Heart left ventricle (tissue), 16 donors: ENCODE measurements at regions not wholly inside any gene's neighbourhood (a gene's known extent, or its start where the extent isn't known, plus 50 kb on each side); places are given as distances from the start of the nearest gene placed in this dataset.

Experiments used
- ATAC-seq, 4 donors: fragments of 200-7000 bp; cut with Tn5 transposase; one replicate each; pipeline ENCODE4 v1.9.1; 2020 to 2022; ENCODE audit warnings: moderate library complexity in 4 of 4, mild to moderate bottlenecking in 3 of 4, moderate number of reproducible peaks in 1 of 4
- DNase-seq, 5 donors: peaks; one replicate each; pipeline ENCODE4 v3.0.0-alpha.2; 2020
- H3K27ac ChIP-seq, 12 donors: fragments of 200-600 bp; sonication (generic) in 4 of 12; one replicate each; pipeline versions ENCODE4 v1.5.0 to v1.8.0; 2016 to 2022; ENCODE audit warnings: mild to moderate bottlenecking in 2 of 12
- H3K27me3 ChIP-seq, 9 donors: fragments of 200-600 bp; sonication (generic) in 2 of 9; one replicate each; pipeline versions ENCODE4 v1.5.1 to v1.8.0; 2016 to 2022; ENCODE audit warnings: mild to moderate bottlenecking in 3 of 9
- H3K36me3 ChIP-seq, 9 donors: fragments of 200-600 bp; sonication (generic) in 2 of 9; one replicate each; pipeline versions ENCODE4 v1.5.0 to v1.8.0; 2018 to 2022; ENCODE audit warnings: mild to moderate bottlenecking in 2 of 9
- H3K4me1 ChIP-seq, 12 donors: fragments of 200-600 bp; sonication (generic) in 4 of 12; one replicate each; pipeline versions ENCODE4 v1.5.0 to v1.8.0; 2016 to 2022; ENCODE audit warnings: mild to moderate bottlenecking in 3 of 12
- H3K4me3 ChIP-seq, 12 donors: fragments of 200-600 bp; sonication (generic) in 4 of 12; one replicate each; pipeline versions ENCODE4 v1.5.0 to v1.8.0; 2017 to 2022; ENCODE audit warnings: mild to moderate bottlenecking in 9 of 12, moderate library complexity in 4 of 12
- H3K9me3 ChIP-seq, 12 donors: fragments of 200-600 bp; sonication (generic) in 4 of 12; one replicate each; pipeline versions ENCODE4 v1.5.0 to v1.8.0; 2016 to 2022; ENCODE audit warnings: mild to moderate bottlenecking in 1 of 12
- POLR2A ChIP-seq, 2 donors: fragments of 450-650 bp; IDR thresholded peaks; one replicate each; pipeline ENCODE4 v1.6.1; 2017; ENCODE audit warnings: antibody characterized with exemption in 2 of 2, mild to moderate bottlenecking in 2 of 2, moderate library complexity in 2 of 2
- WGBS, 4 donors: extraction: QIAGEN DNeasy Blood & Tissue Kit in 2 of 4; methylation state at CpG; one replicate each; pipeline versions ENCODE4 v1.1.5 to v1.1.7; 2013 to 2018; 5-methylcytosine and 5-hydroxymethylcytosine counted together
- intact Hi-C, 10 donors: fragments of 100-400 bp; cut with DNase I; formaldehyde crosslinking; loops; one replicate each; pipeline versions ENCODE4 v1.11.1 to v1.14.2; 2022
- TF ChIP-seq, protein P1 (sequence below), 12 donors: fragments of 200-600 bp; sonication (generic) in 4 of 12; IDR thresholded peaks; one replicate each; pipeline versions ENCODE4 v1.5.0 to v1.8.0; 2018 to 2022; ENCODE audit warnings: antibody characterized with exemption in 12 of 12, mild to moderate bottlenecking in 5 of 12
- donor health status: ischemic (EF 13 %, LVEDD 7.1; RV severe dilation, severe dysfunction).
- donor health status: healthy with polysubstance abuse.
- donor health status: DM: no; HTN: yes; CAD: no.
- donor health status: DM: no; HTN: no; CAD: no.
- donor health status: ischemic (EF 25% LVEDD 6.9; RV normal size, moderate dysfunction).
- donor health status: ischemic (EF 25% LVEDD 5.7; RV mildly dilated, moderate dysfunction).
- donor health status: healthy.
- donor health status: DM: yes; HTN: yes; CAD: no.
- donor health status: ischemic (EF 35%, LVEDD 5.7; RV mildly dilated, moderate dysfunction).
- donor health status: nonischemic (EF 11% LVEDD 7.7; RV severe dilation, severe dysfunction).
- donor health status: DM: yes; HTN: yes; CAD: no.
- donor health status: PGD.
- donor health status: ischemic (EF 29% LVEDD 5.4; RV normal size, mild dysfunction).
- donor health status: nonischemic (EF 23%, LVEDD 6.1; RV moderate dilation, normal function).

DNA sequence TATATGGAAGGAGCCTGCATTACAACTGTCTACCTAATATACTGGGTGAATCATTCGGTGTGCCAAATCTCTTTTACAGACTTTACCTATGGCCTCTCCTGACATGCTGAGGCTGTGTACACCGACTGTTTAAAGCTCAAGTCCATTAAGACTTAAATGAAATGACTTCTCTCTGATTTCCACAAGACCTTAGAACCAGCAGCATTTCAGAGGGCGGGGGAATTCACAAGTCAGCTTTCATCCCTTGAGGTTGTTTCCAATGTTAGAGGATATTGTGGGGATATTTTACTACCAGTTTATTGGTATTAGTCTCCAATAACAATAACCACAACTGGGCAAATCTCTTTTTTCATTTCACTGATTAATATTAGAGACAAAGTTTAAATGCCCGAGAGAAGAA is 87.1 kb upstream of the IKZF1 start:
- H3K4me1 ChIP-seq, result peaks cover 0 to 61% (median 0%) of the 10 kb centered on the region in 12 donors
- WGBS, 4 donors, result 77 to 81% (median 81%) methylated on average over 4 of the region's 4 CpGs
- no peaks in the 10 kb centered on the region for H3K36me3 ChIP-seq
- DNase-seq (no peak), ATAC-seq (no peak)
- TF ChIP-seq POLR2A (IDR thresholded peaks at IDR 0.05), result no peak
- TF ChIP-seq, protein P1, sequence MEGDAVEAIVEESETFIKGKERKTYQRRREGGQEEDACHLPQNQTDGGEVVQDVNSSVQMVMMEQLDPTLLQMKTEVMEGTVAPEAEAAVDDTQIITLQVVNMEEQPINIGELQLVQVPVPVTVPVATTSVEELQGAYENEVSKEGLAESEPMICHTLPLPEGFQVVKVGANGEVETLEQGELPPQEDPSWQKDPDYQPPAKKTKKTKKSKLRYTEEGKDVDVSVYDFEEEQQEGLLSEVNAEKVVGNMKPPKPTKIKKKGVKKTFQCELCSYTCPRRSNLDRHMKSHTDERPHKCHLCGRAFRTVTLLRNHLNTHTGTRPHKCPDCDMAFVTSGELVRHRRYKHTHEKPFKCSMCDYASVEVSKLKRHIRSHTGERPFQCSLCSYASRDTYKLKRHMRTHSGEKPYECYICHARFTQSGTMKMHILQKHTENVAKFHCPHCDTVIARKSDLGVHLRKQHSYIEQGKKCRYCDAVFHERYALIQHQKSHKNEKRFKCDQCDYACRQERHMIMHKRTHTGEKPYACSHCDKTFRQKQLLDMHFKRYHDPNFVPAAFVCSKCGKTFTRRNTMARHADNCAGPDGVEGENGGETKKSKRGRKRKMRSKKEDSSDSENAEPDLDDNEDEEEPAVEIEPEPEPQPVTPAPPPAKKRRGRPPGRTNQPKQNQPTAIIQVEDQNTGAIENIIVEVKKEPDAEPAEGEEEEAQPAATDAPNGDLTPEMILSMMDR (IDR thresholded peaks at IDR 0.05), result no peak
- peaks cover 0 to 14% (median 4%) of the 10 kb centered on the region in 12 donors for H3K9me3 ChIP-seq
- no peak overlapping the region for H3K4me3 ChIP-seq
- H3K27ac ChIP-seq, result peak overlapping the region in 1 of 12 donors; percentile 13
- H3K27me3 ChIP-seq, result peaks cover 0 to 21% (median 0%) of the 10 kb centered on the region in 9 donors
- intact Hi-C loops, result no loop called here

DNA sequence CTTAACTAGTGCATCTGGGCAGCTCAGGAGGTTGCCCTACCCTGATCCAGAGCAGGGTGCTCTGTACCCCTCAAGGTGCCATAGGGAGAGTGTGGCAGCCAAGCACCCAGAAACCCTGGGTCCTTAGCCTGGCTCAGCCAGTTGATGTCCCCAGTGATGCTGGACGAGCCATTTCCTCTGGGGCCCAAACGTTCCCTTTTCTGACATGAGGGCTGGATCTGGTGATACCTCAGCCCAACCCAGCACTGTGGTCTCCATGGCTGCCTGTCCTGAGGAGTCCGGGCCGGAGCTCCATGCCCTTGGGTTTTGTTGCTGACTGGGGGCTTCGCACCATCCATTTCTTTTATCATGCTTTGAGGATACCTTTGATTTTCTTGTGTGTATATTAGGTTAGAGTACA is 87.9 kb upstream of the IKZF1 start:
- no peak overlapping the region for H3K4me3 ChIP-seq
- no peak overlapping the region for H3K27ac ChIP-seq
- peaks cover 0 to 6% (median 0%) of the 10 kb centered on the region in 12 donors for H3K9me3 ChIP-seq
- H3K27me3 ChIP-seq, result peaks cover 0 to 22% (median 0%) of the 10 kb centered on the region in 9 donors
- 81 to 89% (median 83%) methylated on average over 5 of the region's 5 CpGs for WGBS, 4 donors
- H3K36me3 ChIP-seq, result no peaks in the 10 kb centered on the region
- intact Hi-C loops, result no loop called here
- H3K4me1 ChIP-seq, result peaks cover 0 to 60% (median 0%) of the 10 kb centered on the region in 12 donors
- no peak for DNase-seq
- TF ChIP-seq, protein P1 (IDR thresholded peaks at IDR 0.05), result no peak
- no peak for TF ChIP-seq POLR2A (IDR thresholded peaks at IDR 0.05)
- ATAC-seq, result no peak

DNA sequence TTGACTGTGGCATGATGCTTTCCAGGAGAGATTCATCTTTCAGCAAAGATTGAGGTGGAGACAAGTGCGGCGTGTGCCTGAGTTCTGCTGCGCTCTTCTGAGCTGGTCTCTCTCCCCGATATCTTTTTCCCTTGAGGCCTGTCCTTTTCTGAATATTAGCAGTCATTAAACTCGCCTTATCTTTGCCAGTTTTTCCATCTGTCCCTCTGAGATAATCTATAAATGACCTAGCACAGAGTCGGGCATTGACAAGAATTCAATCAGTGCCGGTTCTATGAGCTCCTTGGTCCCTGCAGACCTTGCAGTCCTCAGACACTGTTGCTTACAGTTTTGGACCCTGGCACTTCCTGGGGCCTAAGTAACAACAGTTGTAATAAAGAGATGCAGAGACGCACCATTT is 89.7 kb upstream of the IKZF1 start:
- no peaks in the 10 kb centered on the region for H3K36me3 ChIP-seq
- H3K27me3 ChIP-seq, result peaks cover 0 to 22% (median 0%) of the 10 kb centered on the region in 9 donors
- intact Hi-C loops, result no loop called here
- no peak for TF ChIP-seq POLR2A (IDR thresholded peaks at IDR 0.05)
- TF ChIP-seq, protein P1 (IDR thresholded peaks at IDR 0.05), result no peak
- H3K27ac ChIP-seq, result no peak overlapping the region
- H3K9me3 ChIP-seq, result no peaks in the 10 kb centered on the region
- DNase-seq (no peak), ATAC-seq (no peak)
- peaks cover 0 to 55% (median 0%) of the 10 kb centered on the region in 12 donors for H3K4me1 ChIP-seq
- H3K4me3 ChIP-seq, result no peak overlapping the region
- WGBS, 4 donors, result 46 to 50% (median 48%) methylated on average over 8 of the region's 8 CpGs

DNA sequence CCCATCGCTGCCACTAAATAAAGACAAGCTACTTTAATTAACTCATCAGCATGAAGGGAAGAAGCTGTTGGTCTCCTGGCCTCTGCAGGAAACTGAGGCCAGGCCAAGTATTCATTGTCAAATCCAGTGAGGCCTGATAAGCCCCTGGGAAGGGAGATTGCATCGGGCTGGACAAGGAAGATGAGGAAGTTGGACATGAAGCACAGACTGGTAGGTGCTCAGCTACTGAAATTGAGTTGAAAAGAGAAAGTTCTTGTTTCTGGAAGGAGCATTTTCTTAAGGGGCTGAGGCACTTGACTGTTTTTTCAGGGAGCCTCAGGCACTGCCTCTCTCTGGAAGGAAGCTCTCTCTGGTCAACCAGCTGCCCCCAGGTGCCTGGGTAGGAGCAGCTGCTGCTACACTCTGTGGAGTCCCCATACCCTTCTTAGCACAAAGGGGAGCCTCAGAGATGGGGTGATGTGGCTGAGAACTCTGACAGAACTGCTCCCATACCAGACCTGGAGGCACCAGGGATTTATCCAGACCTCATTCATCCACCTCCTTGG is 90.3 kb upstream of the IKZF1 start:
- 56 to 64% (median 60%) methylated on average over 2 of the region's 2 CpGs for WGBS, 4 donors
- Histone ChIP-seq H3K36me3 (no peaks in the 10 kb centered on the region), H3K9me3 (no peaks in the 10 kb centered on the region), H3K4me3 (no peak overlapping the region), H3K4me1 (peaks cover 0 to 55% (median 0%) of the 10 kb centered on the region in 12 donors), H3K27me3 (peaks cover 0 to 22% (median 0%) of the 10 kb centered on the region in 9 donors), H3K27ac (no peak overlapping the region)
- DNase-seq (no peak), ATAC-seq (no peak)
- intact Hi-C loops, result no loop called here
- TF ChIP-seq, protein P1 (IDR thresholded peaks at IDR 0.05), result no peak
- TF ChIP-seq POLR2A (IDR thresholded peaks at IDR 0.05), result no peak
